Cardiac muscle cell (in vitro differentiated cells and primary cell): ENCODE measurements at regions not wholly inside any gene's neighbourhood (a gene's known extent, or its start where the extent isn't known, plus 50 kb on each side); places are given as distances from the start of the nearest gene placed in this dataset.
A peak's percentile ranks its signal among the peaks of the same experiment; 100 is the strongest.

Experiments used
- DNase-seq, 2 donors: peaks; one replicate each; pipeline versions ENCODE4 v3.0.0 to v3.0.0-alpha.2; 2010 to 2017; ENCODE audit warnings: low read depth in 1 of 2, low spot score in 1 of 2
- H3K27ac ChIP-seq: fragments of 200-600 bp; sonication (generic); 2 replicates; pipeline ENCODE4 v1.5.1; 2016
- H3K27me3 ChIP-seq: fragments of 200-600 bp; sonication (generic); 2 replicates; pipeline ENCODE4 v1.6.0; 2016; ENCODE audit warnings: control low read depth
- H3K36me3 ChIP-seq: fragments of 200-600 bp; sonication (generic); 2 replicates; pipeline ENCODE4 v1.5.1; 2016; ENCODE audit warnings: control low read depth
- H3K4me1 ChIP-seq: fragments of 200-600 bp; sonication (generic); 2 replicates; pipeline ENCODE4 v1.8.1; 2017; ENCODE audit warnings: low read depth, mild to moderate bottlenecking, mixed run types
- H3K4me3 ChIP-seq: fragments of 200-600 bp; sonication (generic); 2 replicates; pipeline ENCODE4 v1.5.1; 2016; ENCODE audit warnings: mild to moderate bottlenecking
- H3K9me3 ChIP-seq: fragments of 200-600 bp; sonication (generic); 2 replicates; pipeline ENCODE4 v1.5.1; 2017; ENCODE audit warnings: low read depth, mild to moderate bottlenecking, control low read depth
- CTCF ChIP-seq: IDR thresholded peaks from 2 replicates; pipeline ENCODE4 v1.5.1; 2012; ENCODE audit warnings: low read depth, mild to moderate bottlenecking, low read length

- no peaks in the 10 kb centered on the region for H3K36me3 ChIP-seq
- no peak for DNase-seq
- H3K27me3 ChIP-seq, result no peaks in the 10 kb centered on the region
- H3K4me3 ChIP-seq, result no peak overlapping the region
- no peak overlapping the region for H3K27ac ChIP-seq
- no peak for TF ChIP-seq CTCF
- H3K9me3 ChIP-seq, result no peaks in the 10 kb centered on the region
- peaks cover 7% of the 10 kb centered on the region for H3K4me1 ChIP-seq
These were observed 328.2 kb upstream of the GRAMD2B start for GRCh38 chr5:126094991-126095390.

GRCh38 chr5:126096442-126097006 lies 326.7 kb upstream of the GRAMD2B start:
- no peak overlapping the region for H3K4me3 ChIP-seq

GRCh38 chr5:126097876-126098275 lies 325.3 kb upstream of the GRAMD2B start:
- H3K4me3 ChIP-seq, result no peak overlapping the region
- DNase-seq, result no peak
- no peaks in the 10 kb centered on the region for H3K27me3 ChIP-seq
- no peaks in the 10 kb centered on the region for H3K9me3 ChIP-seq
- no peak for TF ChIP-seq CTCF
- no peak overlapping the region for H3K27ac ChIP-seq
- no peaks in the 10 kb centered on the region for H3K36me3 ChIP-seq
- peaks cover 7% of the 10 kb centered on the region for H3K4me1 ChIP-seq

More at GRCh38 chr5:126096442-126097006, 326.7 kb upstream of the GRAMD2B start:
- TF ChIP-seq CTCF, result no peak
- H3K4me1 ChIP-seq, result peaks cover 7% of the 10 kb centered on the region
- no peak overlapping the region for H3K27ac ChIP-seq
- H3K9me3 ChIP-seq, result no peaks in the 10 kb centered on the region
- H3K27me3 ChIP-seq, result no peaks in the 10 kb centered on the region
- no peaks in the 10 kb centered on the region for H3K36me3 ChIP-seq
- peak in 1 of 2 donors; percentile 10 for DNase-seq

- no peak for TF ChIP-seq CTCF
- peak in 1 of 2 donors; percentile 12 for DNase-seq
- Histone ChIP-seq H3K27me3 (no peaks in the 10 kb centered on the region), H3K4me3 (no peak overlapping the region), H3K27ac (no peak overlapping the region), H3K9me3 (no peaks in the 10 kb centered on the region), H3K36me3 (no peaks in the 10 kb centered on the region), H3K4me1 (peaks cover 3% of the 10 kb centered on the region)
These were observed 324.7 kb upstream of the GRAMD2B start for GRCh38 chr5:126098330-126099017.

GRCh38 chr5:126099077-126099476 lies 324.1 kb upstream of the GRAMD2B start:
- no peak for TF ChIP-seq CTCF

More at GRCh38 chr5:126099077-126099476, 324.1 kb upstream of the GRAMD2B start:
- H3K27me3 ChIP-seq, result no peaks in the 10 kb centered on the region
- no peak for DNase-seq
- H3K4me1 ChIP-seq, result no peaks in the 10 kb centered on the region
- no peak overlapping the region for H3K27ac ChIP-seq
- no peaks in the 10 kb centered on the region for H3K36me3 ChIP-seq
- no peak overlapping the region for H3K4me3 ChIP-seq
- no peaks in the 10 kb centered on the region for H3K9me3 ChIP-seq
